ENCODE measurements at regions not wholly inside any gene's neighbourhood (a gene's known extent, or its start where the extent isn't known, plus 50 kb on each side); places are given as distances from the start of the nearest gene placed in this dataset.

GRCh38 chr5:111857623-111858022 is 100.6 kb upstream of the NREP start:
- Histone ChIP-seq H3K27me3 (ENCODE audit: low read depth) (no peaks in the 10 kb centered on the region), H3K36me3 (no peaks in the 10 kb centered on the region), H3K4me3 (no peak overlapping the region), H3K9me3 (replicated peaks) (no peaks in the 10 kb centered on the region), H3K27ac (replicated peaks) (no peak overlapping the region), H3K4me1 (peaks cover 63% of the 10 kb centered on the region)
- no peak for TF ChIP-seq CTCF (IDR thresholded peaks at IDR 0.05; ENCODE audit: borderline replicate concordance)
- no peak for DNase-seq
- intact Hi-C loops (cut with micrococcal nuclease), result no loop called here

GRCh38 chr5:111856876-111857466 is 100.0 kb upstream of the NREP start:
- H3K36me3 ChIP-seq, result no peaks in the 10 kb centered on the region
- H3K4me3 ChIP-seq, result no peak overlapping the region
- no peak overlapping the region for H3K27ac ChIP-seq (replicated peaks)
- intact Hi-C loops (cut with micrococcal nuclease), result no loop called here
- peaks cover 63% of the 10 kb centered on the region for H3K4me1 ChIP-seq
- peak; percentile 18 for DNase-seq
- H3K9me3 ChIP-seq (replicated peaks), result no peaks in the 10 kb centered on the region
- no peak for TF ChIP-seq CTCF (IDR thresholded peaks at IDR 0.05; ENCODE audit: borderline replicate concordance)
- H3K27me3 ChIP-seq (ENCODE audit: low read depth), result no peaks in the 10 kb centered on the region

- Histone ChIP-seq H3K27ac (replicated peaks) (no peak overlapping the region), H3K4me1 (peaks cover 62% of the 10 kb centered on the region), H3K27me3 (ENCODE audit: low read depth) (no peaks in the 10 kb centered on the region), H3K36me3 (no peaks in the 10 kb centered on the region), H3K9me3 (replicated peaks) (no peaks in the 10 kb centered on the region), H3K4me3 (no peak overlapping the region)
- intact Hi-C loops (cut with micrococcal nuclease), result no loop called here
- DNase-seq, result no peak
- no peak for TF ChIP-seq CTCF (IDR thresholded peaks at IDR 0.05; ENCODE audit: borderline replicate concordance)
These were observed 98.4 kb upstream of the NREP start for GRCh38 chr5:111855356-111855755.

GRCh38 chr5:111854186-111854585 is 97.2 kb upstream of the NREP start:
- Histone ChIP-seq H3K36me3 (no peaks in the 10 kb centered on the region), H3K4me3 (no peak overlapping the region), H3K4me1 (peaks cover 50% of the 10 kb centered on the region), H3K27ac (replicated peaks) (no peak overlapping the region), H3K9me3 (replicated peaks) (no peaks in the 10 kb centered on the region), H3K27me3 (ENCODE audit: low read depth) (no peaks in the 10 kb centered on the region)
- intact Hi-C loops (cut with micrococcal nuclease), result no loop called here
- DNase-seq, result no peak
- TF ChIP-seq CTCF (IDR thresholded peaks at IDR 0.05; ENCODE audit: borderline replicate concordance), result no peak

- no peak overlapping the region for H3K27ac ChIP-seq (replicated peaks)
- peaks cover 46% of the 10 kb centered on the region for H3K4me1 ChIP-seq
- no peaks in the 10 kb centered on the region for H3K9me3 ChIP-seq (replicated peaks)
- intact Hi-C loops (cut with micrococcal nuclease), result no loop called here
- no peak overlapping the region for H3K4me3 ChIP-seq
- no peaks in the 10 kb centered on the region for H3K27me3 ChIP-seq (ENCODE audit: low read depth)
- DNase-seq, result no peak
- no peak for TF ChIP-seq CTCF (IDR thresholded peaks at IDR 0.05; ENCODE audit: borderline replicate concordance)
- H3K36me3 ChIP-seq, result no peaks in the 10 kb centered on the region
These were observed 96.8 kb upstream of the NREP start for GRCh38 chr5:111853748-111854147.

Data from left ventricle myocardium inferior (tissue), 1 donor.